VCaP (cell line): ENCODE measurements at regions not wholly inside any gene's neighbourhood (a gene's known extent, or its start where the extent isn't known, plus 50 kb on each side); places are given as distances from the start of the nearest gene placed in this dataset.

ENCODE experiments used
- H3K27ac ChIP-seq: fragments of 450-650 bp; 2 replicates; pipeline ENCODE4 v1.5.1; 2017
- TF ChIP-seq, protein P1 (sequence below): fragments of 450-650 bp; conservative IDR thresholded peaks from 2 replicates; pipeline ENCODE4 v1.5.1; 2017; ENCODE audit warnings: mild to moderate bottlenecking, moderate library complexity

DNA sequence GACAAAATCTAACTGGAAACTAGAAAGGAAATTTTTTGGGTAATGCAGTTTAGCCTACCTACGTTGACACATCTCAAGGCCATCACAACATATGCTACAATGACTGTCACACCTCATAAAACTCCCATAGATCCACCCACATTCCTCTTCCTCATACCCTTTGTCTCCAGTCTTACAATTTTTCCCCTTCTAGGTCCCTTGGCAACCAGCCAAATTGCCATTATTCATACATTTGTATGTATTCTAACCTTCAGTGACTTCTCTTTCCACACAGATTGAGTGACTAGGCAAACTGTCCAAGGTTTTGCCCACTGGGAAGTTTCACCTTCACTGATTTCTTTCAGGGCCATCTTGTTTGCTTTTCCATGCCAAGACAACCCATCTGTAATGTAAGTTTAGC, 100.5 kb upstream of the TPK1 start:
- H3K27ac ChIP-seq, result no peak overlapping the region
- TF ChIP-seq, protein P1, sequence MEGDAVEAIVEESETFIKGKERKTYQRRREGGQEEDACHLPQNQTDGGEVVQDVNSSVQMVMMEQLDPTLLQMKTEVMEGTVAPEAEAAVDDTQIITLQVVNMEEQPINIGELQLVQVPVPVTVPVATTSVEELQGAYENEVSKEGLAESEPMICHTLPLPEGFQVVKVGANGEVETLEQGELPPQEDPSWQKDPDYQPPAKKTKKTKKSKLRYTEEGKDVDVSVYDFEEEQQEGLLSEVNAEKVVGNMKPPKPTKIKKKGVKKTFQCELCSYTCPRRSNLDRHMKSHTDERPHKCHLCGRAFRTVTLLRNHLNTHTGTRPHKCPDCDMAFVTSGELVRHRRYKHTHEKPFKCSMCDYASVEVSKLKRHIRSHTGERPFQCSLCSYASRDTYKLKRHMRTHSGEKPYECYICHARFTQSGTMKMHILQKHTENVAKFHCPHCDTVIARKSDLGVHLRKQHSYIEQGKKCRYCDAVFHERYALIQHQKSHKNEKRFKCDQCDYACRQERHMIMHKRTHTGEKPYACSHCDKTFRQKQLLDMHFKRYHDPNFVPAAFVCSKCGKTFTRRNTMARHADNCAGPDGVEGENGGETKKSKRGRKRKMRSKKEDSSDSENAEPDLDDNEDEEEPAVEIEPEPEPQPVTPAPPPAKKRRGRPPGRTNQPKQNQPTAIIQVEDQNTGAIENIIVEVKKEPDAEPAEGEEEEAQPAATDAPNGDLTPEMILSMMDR, result no peak

DNA sequence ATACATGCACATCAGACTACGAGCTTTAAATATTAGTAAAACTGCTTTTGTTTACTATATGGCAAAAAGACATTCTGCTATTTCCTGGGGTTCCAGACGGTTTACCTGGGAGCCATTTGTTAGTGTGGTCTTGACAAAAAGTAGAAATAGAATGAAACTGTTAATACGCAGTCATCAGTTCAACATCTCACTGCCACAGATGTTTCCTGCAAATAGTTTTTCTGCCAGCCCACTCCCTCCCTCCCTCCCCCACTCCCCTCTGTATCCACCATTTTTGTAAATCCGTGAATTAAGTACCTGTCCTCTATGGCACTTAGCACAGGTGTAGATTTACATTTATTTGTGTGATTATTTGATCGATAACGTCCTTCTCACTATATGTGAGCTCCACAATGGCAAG, 74.6 kb upstream of the TPK1 start:
- H3K27ac ChIP-seq, result no peak overlapping the region
- TF ChIP-seq, protein P1, result no peak

DNA sequence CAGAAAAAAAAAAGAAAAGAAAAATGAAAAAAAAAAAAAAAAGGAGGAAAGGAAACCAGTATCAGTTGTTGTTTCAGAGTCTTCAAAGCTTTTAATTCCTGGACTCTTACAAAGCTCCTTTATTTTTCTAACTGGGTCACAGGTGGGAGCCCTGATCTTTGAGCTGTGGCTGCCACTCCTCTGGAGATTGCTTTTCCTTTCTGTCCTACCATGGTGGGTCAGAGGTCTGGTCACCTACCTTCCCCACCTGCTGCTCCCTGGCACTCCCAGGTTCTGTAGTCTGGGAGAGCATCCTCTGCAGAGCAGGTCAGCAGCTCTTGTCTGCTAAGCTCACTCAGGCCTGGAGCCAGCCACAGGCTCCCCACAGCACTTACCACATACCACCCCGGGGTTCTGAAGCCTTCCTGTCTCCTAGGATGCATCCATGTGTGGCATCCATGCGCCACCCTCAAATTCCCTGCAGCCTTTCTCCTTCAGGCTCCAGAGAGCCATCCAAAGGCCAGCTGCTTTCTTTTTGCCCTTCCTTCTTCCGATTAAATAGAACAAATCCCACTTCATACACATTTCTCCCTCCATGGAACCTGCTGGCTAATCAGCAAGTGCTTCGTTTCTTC, 73.2 kb upstream of the TPK1 start:
- no peak overlapping the region for H3K27ac ChIP-seq
- TF ChIP-seq, protein P1, result no peak

DNA sequence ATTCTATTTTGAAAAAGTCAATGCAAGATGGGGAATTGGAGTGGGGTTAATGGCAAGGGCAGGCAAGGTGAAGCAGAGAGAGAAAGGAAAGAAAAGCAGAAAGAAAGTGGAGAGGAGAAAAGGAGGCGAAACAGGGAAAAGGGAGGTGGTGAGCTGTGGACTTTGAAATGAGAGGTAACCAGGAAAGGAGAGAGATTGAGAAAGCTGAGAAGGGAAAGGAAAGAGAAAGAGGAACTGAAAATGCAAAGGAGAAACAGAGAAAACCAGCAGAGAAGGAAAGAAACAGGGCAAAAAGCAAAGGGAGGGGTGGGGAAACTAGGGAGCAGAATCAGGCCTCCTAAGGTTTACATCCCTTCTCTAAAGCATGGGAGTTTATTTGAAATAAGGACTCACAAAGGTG, 72.5 kb upstream of the TPK1 start:
- TF ChIP-seq, protein P1, result no peak
- H3K27ac ChIP-seq, result no peak overlapping the region

DNA sequence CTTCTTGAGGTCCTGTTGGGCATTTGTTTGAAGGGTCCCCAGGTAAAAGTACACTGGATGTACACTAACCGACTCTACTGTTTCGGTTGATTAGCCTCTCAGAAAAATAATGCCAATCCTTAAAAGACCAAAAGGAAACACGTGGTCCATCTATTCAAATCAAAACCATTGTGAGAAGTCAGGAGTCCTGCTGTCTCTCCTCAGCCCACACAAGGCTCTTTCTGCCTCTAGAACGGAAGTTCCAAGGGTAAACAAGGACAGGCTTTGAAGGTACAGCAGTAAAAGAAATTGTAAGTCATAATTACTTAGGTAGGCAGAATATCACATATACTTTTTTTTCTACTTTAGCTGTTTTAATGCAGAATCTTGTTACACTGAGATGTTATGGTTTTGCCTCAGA, 71.7 kb upstream of the TPK1 start:
- TF ChIP-seq, protein P1, result no peak
- no peak overlapping the region for H3K27ac ChIP-seq

DNA sequence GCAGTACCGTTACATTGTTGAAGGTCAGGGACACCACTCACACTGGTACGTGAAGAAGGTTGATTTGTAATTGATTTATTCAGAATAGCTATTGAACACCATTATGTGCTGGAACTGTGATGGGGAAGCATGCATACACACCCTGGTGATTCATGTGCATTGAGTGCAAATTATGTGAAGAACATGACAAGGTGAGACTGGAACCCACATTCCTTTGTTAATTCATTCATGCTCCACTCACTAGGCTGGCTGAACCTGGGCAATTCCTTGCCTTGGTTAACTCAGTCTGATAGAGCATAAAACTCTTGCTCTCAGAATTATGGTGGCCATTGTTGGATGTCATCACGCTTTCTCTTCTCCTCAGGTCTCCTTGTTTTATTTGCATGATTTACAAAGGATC, 67.3 kb upstream of the TPK1 start:
- H3K27ac ChIP-seq, result no peak overlapping the region
- TF ChIP-seq, protein P1, result no peak

DNA sequence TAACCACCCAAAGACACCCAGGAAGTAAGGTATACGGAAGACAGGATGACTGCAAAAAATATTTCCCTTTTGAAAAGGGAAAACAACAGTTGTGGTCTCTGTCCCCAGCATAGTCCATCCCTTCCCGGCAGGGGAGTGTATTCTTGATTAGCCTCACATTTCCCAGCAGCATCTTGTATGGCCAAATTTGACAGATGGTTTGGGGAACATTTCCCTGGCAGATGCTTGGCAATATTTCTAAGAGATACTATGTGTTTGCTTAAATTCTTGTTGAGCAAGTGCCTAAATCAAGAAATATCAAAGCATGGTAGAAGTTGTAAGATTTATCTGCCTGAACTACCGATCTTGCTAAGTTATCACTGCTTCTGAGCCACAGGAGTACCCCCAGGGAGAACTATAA, 56.9 kb upstream of the TPK1 start:
- TF ChIP-seq, protein P1, result no peak
- no peak overlapping the region for H3K27ac ChIP-seq
